ENCODE measurements at regions not wholly inside any gene's neighbourhood (a gene's known extent, or its start where the extent isn't known, plus 50 kb on each side); places are given as distances from the start of the nearest gene placed in this dataset.

DNA sequence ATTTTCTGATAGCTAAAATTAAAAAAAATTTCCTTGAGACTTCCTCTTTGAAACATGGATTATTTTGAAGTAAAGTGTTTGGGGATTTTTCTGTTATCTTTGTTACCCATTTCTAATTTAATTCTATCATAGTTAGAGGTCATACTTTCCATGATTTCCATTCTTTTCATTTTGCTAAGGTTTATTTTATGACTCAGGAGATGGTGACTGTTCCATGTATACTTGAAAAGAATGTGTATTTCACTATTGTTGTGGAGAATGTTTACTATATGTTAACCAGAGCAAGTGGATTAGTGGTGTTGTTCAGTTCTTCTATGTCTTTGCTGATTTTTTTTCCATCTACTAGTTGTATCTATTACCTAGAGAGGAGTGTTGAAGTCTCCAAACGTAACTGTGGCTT is 250.5 kb upstream of the PELI2 start:
- TF ChIP-seq TCF4 (CRISPR knock-in tag; IDR thresholded peaks at IDR 0.05; ENCODE audit: borderline replicate concordance), result no peak
- no peak for TF ChIP-seq CSDC2 (CRISPR knock-in tag; IDR thresholded peaks at IDR 0.05)
- TF ChIP-seq CSRNP3 (CRISPR knock-in tag; IDR thresholded peaks at IDR 0.05), result no peak
- TF ChIP-seq, protein P1, sequence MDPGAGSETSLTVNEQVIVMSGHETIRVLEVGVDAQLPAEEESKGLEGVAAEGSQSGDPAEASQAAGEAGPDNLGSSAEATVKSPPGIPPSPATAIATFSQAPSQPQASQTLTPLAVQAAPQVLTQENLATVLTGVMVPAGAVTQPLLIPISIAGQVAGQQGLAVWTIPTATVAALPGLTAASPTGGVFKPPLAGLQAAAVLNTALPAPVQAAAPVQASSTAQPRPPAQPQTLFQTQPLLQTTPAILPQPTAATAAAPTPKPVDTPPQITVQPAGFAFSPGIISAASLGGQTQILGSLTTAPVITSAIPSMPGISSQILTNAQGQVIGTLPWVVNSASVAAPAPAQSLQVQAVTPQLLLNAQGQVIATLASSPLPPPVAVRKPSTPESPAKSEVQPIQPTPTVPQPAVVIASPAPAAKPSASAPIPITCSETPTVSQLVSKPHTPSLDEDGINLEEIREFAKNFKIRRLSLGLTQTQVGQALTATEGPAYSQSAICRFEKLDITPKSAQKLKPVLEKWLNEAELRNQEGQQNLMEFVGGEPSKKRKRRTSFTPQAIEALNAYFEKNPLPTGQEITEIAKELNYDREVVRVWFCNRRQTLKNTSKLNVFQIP (CRISPR knock-in tag; IDR thresholded peaks at IDR 0.05; ENCODE audit: borderline replicate concordance, low read depth), result no peak
- no peak for TF ChIP-seq OSR1 (CRISPR knock-in tag; IDR thresholded peaks at IDR 0.05)
- TF ChIP-seq PPARA (CRISPR knock-in tag; IDR thresholded peaks at IDR 0.05; ENCODE audit: borderline replicate concordance), result no peak
- no peak for TF ChIP-seq ZFP30 (CRISPR knock-in tag; IDR thresholded peaks at IDR 0.05)
- no peak for TF ChIP-seq SNAI2 (CRISPR knock-in tag; IDR thresholded peaks at IDR 0.05)
- TF ChIP-seq ZNF565 (CRISPR knock-in tag; conservative IDR thresholded peaks at IDR 0.05; ENCODE audit: low read depth), result no peak
- TF ChIP-seq TOX (CRISPR knock-in tag; IDR thresholded peaks at IDR 0.05; ENCODE audit: borderline replicate concordance), result no peak
- no peak for TF ChIP-seq ESRRG (CRISPR knock-in tag; IDR thresholded peaks at IDR 0.05)
- no peak for TF ChIP-seq BACH2 (CRISPR knock-in tag; IDR thresholded peaks at IDR 0.05; ENCODE audit: borderline replicate concordance)
- TF ChIP-seq CREB5 (CRISPR knock-in tag; IDR thresholded peaks at IDR 0.05; ENCODE audit: low read depth), result no peak
- TF ChIP-seq ZNF8 (CRISPR knock-in tag; IDR thresholded peaks at IDR 0.05), result no peak
- TF ChIP-seq ZNF70 (CRISPR knock-in tag; IDR thresholded peaks at IDR 0.05), result no peak
- no peak for TF ChIP-seq PATZ1 (CRISPR knock-in tag; IDR thresholded peaks at IDR 0.05; ENCODE audit: borderline replicate concordance)
- TF ChIP-seq ISL1 (CRISPR knock-in tag; IDR thresholded peaks at IDR 0.05), result no peak
- TF ChIP-seq, protein P2, sequence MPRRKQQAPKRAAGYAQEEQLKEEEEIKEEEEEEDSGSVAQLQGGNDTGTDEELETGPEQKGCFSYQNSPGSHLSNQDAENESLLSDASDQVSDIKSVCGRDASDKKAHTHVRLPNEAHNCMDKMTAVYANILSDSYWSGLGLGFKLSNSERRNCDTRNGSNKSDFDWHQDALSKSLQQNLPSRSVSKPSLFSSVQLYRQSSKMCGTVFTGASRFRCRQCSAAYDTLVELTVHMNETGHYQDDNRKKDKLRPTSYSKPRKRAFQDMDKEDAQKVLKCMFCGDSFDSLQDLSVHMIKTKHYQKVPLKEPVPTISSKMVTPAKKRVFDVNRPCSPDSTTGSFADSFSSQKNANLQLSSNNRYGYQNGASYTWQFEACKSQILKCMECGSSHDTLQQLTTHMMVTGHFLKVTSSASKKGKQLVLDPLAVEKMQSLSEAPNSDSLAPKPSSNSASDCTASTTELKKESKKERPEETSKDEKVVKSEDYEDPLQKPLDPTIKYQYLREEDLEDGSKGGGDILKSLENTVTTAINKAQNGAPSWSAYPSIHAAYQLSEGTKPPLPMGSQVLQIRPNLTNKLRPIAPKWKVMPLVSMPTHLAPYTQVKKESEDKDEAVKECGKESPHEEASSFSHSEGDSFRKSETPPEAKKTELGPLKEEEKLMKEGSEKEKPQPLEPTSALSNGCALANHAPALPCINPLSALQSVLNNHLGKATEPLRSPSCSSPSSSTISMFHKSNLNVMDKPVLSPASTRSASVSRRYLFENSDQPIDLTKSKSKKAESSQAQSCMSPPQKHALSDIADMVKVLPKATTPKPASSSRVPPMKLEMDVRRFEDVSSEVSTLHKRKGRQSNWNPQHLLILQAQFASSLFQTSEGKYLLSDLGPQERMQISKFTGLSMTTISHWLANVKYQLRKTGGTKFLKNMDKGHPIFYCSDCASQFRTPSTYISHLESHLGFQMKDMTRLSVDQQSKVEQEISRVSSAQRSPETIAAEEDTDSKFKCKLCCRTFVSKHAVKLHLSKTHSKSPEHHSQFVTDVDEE (CRISPR knock-in tag; IDR thresholded peaks at IDR 0.05), result no peak
- TF ChIP-seq ARNTL (CRISPR knock-in tag; IDR thresholded peaks at IDR 0.05; ENCODE audit: borderline replicate concordance, low read depth), result no peak
- no peak for ATAC-seq

DNA sequence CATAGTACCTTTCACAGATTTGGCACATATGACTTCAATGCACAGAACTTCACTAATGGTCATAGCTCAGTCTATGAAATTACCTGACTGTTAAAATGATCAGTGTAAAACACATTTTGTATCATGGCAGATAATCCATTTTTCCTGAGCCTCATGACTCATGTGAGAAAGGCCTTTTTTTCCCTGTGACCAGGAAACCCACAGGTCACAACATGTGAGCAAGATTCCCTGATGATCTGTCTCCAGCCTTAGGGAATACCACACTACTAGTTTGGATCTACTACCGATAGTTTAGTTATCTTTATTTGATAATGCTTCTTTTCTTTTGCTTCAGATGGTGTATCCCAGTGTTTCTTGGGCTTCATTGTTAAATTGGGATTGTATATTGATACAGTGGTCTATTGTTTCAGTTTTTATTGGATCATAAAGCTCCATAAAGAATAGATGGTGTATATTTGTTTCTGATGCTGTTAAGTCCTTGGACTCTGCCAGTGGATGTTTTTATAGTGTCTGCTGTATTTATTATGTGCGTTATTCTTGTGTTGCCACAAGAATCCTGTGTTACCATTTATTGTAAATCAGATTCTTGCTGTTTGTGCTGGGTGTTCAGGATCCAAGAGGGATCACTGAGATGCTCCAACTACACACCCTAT is 248.7 kb upstream of the PELI2 start:
- ATAC-seq, result no peak
- TF ChIP-seq CREB5 (CRISPR knock-in tag; IDR thresholded peaks at IDR 0.05; ENCODE audit: low read depth) (no peak), ZNF70 (CRISPR knock-in tag; IDR thresholded peaks at IDR 0.05) (no peak), CSRNP3 (CRISPR knock-in tag; IDR thresholded peaks at IDR 0.05) (no peak), TCF4 (CRISPR knock-in tag; IDR thresholded peaks at IDR 0.05; ENCODE audit: borderline replicate concordance) (no peak), ESRRG (CRISPR knock-in tag; IDR thresholded peaks at IDR 0.05) (no peak), ZFP3 (CRISPR knock-in tag; IDR thresholded peaks at IDR 0.05) (no peak), RARB (CRISPR knock-in tag; IDR thresholded peaks at IDR 0.05) (no peak), BACH2 (CRISPR knock-in tag; IDR thresholded peaks at IDR 0.05; ENCODE audit: borderline replicate concordance) (no peak), ZNF8 (CRISPR knock-in tag; IDR thresholded peaks at IDR 0.05) (no peak), ARNTL (CRISPR knock-in tag; IDR thresholded peaks at IDR 0.05; ENCODE audit: borderline replicate concordance, low read depth) (no peak), SNAI2 (CRISPR knock-in tag; IDR thresholded peaks at IDR 0.05) (no peak)
- TF ChIP-seq, protein P1 (CRISPR knock-in tag; IDR thresholded peaks at IDR 0.05; ENCODE audit: borderline replicate concordance, low read depth), result no peak
- TF ChIP-seq, protein P2 (CRISPR knock-in tag; IDR thresholded peaks at IDR 0.05), result no peak

Data from SK-N-SH treated with all-trans-retinoic acid at 6 μM for 48 hours (cell line).